Memory B cell (primary cell): ENCODE measurements at regions not wholly inside any gene's neighbourhood (a gene's known extent, or its start where the extent isn't known, plus 50 kb on each side); places are given as distances from the start of the nearest gene placed in this dataset.

Source experiments
- ATAC-seq: fragments of 150-1000 bp; cut with Tn5 transposase; 2 replicates; pipeline ENCODE4 v1.10.0; 2021; ENCODE audit warnings: low read depth, mild to moderate bottlenecking, moderate library complexity
- DNase-seq, 2 donors: peaks; one replicate each; pipeline ENCODE4 v3.0.0; 2022; ENCODE audit warnings: low spot score in 2 of 2
- H3K27ac Mint-ChIP-seq: one replicate; pipeline ENCODE4 v1.8.0; 2022; ENCODE audit warnings: mild to moderate bottlenecking, moderate library complexity, mixed read lengths
- H3K27me3 Mint-ChIP-seq: one replicate; pipeline ENCODE4 v1.8.0; 2022; ENCODE audit warnings: mixed read lengths
- H3K36me3 Mint-ChIP-seq: one replicate; pipeline ENCODE4 v1.8.0; 2022; ENCODE audit warnings: mild to moderate bottlenecking, mixed read lengths
- H3K4me1 Mint-ChIP-seq: one replicate; pipeline ENCODE4 v1.8.0; 2022; ENCODE audit warnings: mixed read lengths
- H3K4me3 Mint-ChIP-seq: one replicate; pipeline ENCODE4 v1.8.0; 2022; ENCODE audit warnings: mild to moderate bottlenecking, moderate library complexity, mixed read lengths
- H3K9me3 Mint-ChIP-seq: one replicate; pipeline ENCODE4 v1.8.0; 2022; ENCODE audit warnings: mixed read lengths

GRCh38 chr13:68190818-68191217 is 960.7 kb upstream of the PCDH9 start:
- Mint-ChIP-seq H3K4me3 (no peak overlapping the region), H3K9me3 (no peaks in the 10 kb centered on the region), H3K4me1 (no peaks in the 10 kb centered on the region), H3K27ac (no peak overlapping the region), H3K27me3 (no peaks in the 10 kb centered on the region), H3K36me3 (no peaks in the 10 kb centered on the region)
- ATAC-seq, result no peak
- no peak for DNase-seq

- Mint-ChIP-seq H3K27me3 (no peaks in the 10 kb centered on the region), H3K9me3 (peaks cover 2% of the 10 kb centered on the region), H3K27ac (no peak overlapping the region), H3K4me1 (no peaks in the 10 kb centered on the region), H3K4me3 (no peak overlapping the region), H3K36me3 (no peaks in the 10 kb centered on the region)
- no peak for DNase-seq
- no peak for ATAC-seq
These were observed 955.5 kb upstream of the PCDH9 start for GRCh38 chr13:68185444-68186141.

- Mint-ChIP-seq H3K4me1 (no peaks in the 10 kb centered on the region), H3K4me3 (no peak overlapping the region), H3K36me3 (no peaks in the 10 kb centered on the region), H3K27ac (no peak overlapping the region), H3K27me3 (no peaks in the 10 kb centered on the region), H3K9me3 (peaks cover 1% of the 10 kb centered on the region)
- DNase-seq (no peak), ATAC-seq (no peak)
These were observed 946.3 kb upstream of the PCDH9 start for GRCh38 chr13:68176475-68176874.

GRCh38 chr13:68174893-68175292 is 944.8 kb upstream of the PCDH9 start:
- Mint-ChIP-seq H3K4me1 (no peaks in the 10 kb centered on the region), H3K9me3 (peaks cover 1% of the 10 kb centered on the region), H3K27me3 (no peaks in the 10 kb centered on the region), H3K36me3 (no peaks in the 10 kb centered on the region), H3K27ac (no peak overlapping the region), H3K4me3 (no peak overlapping the region)
- ATAC-seq, result no peak
- no peak for DNase-seq

GRCh38 chr13:68173111-68173510 is 943.0 kb upstream of the PCDH9 start:
- no peak overlapping the region for H3K27ac Mint-ChIP-seq
- no peaks in the 10 kb centered on the region for H3K4me1 Mint-ChIP-seq
- no peaks in the 10 kb centered on the region for H3K36me3 Mint-ChIP-seq
- H3K27me3 Mint-ChIP-seq, result no peaks in the 10 kb centered on the region
- no peak for ATAC-seq
- H3K4me3 Mint-ChIP-seq, result no peak overlapping the region
- H3K9me3 Mint-ChIP-seq, result peaks cover 1% of the 10 kb centered on the region
- DNase-seq, result no peak

- Mint-ChIP-seq H3K27ac (no peak overlapping the region), H3K4me1 (no peaks in the 10 kb centered on the region), H3K36me3 (no peaks in the 10 kb centered on the region), H3K27me3 (no peaks in the 10 kb centered on the region), H3K9me3 (no peaks in the 10 kb centered on the region), H3K4me3 (no peak overlapping the region)
- DNase-seq (no peak), ATAC-seq (no peak)
These were observed 940.8 kb upstream of the PCDH9 start for GRCh38 chr13:68170961-68171360.

GRCh38 chr13:68168448-68168847 is 938.3 kb upstream of the PCDH9 start:
- ATAC-seq (no peak), DNase-seq (no peak)
- no peaks in the 10 kb centered on the region for H3K9me3 Mint-ChIP-seq
- no peak overlapping the region for H3K27ac Mint-ChIP-seq
- H3K4me1 Mint-ChIP-seq, result no peaks in the 10 kb centered on the region
- H3K36me3 Mint-ChIP-seq, result no peaks in the 10 kb centered on the region
- H3K4me3 Mint-ChIP-seq, result no peak overlapping the region
- H3K27me3 Mint-ChIP-seq, result no peaks in the 10 kb centered on the region

GRCh38 chr13:68160466-68160865 is 930.3 kb upstream of the PCDH9 start:
- no peaks in the 10 kb centered on the region for H3K9me3 Mint-ChIP-seq
- H3K4me1 Mint-ChIP-seq, result no peaks in the 10 kb centered on the region
- ATAC-seq, result no peak
- DNase-seq, result no peak
- no peaks in the 10 kb centered on the region for H3K36me3 Mint-ChIP-seq
- no peak overlapping the region for H3K27ac Mint-ChIP-seq
- H3K4me3 Mint-ChIP-seq, result no peak overlapping the region
- H3K27me3 Mint-ChIP-seq, result no peaks in the 10 kb centered on the region

- no peak overlapping the region for H3K27ac Mint-ChIP-seq
- H3K4me1 Mint-ChIP-seq, result no peaks in the 10 kb centered on the region
- peaks cover 3% of the 10 kb centered on the region for H3K9me3 Mint-ChIP-seq
- H3K27me3 Mint-ChIP-seq, result no peaks in the 10 kb centered on the region
- H3K4me3 Mint-ChIP-seq, result no peak overlapping the region
- ATAC-seq, result no peak
- H3K36me3 Mint-ChIP-seq, result no peaks in the 10 kb centered on the region
- no peak for DNase-seq
These were observed 922.3 kb upstream of the PCDH9 start for GRCh38 chr13:68152414-68152813.

- Mint-ChIP-seq H3K9me3 (no peaks in the 10 kb centered on the region), H3K27me3 (no peaks in the 10 kb centered on the region), H3K36me3 (no peaks in the 10 kb centered on the region), H3K4me3 (no peak overlapping the region), H3K4me1 (no peaks in the 10 kb centered on the region), H3K27ac (no peak overlapping the region)
- DNase-seq, result no peak
- ATAC-seq, result no peak
These were observed 915.7 kb upstream of the PCDH9 start for GRCh38 chr13:68145852-68146251.

- H3K27ac Mint-ChIP-seq, result no peak overlapping the region
- no peak overlapping the region for H3K4me3 Mint-ChIP-seq
- ATAC-seq (no peak), DNase-seq (no peak)
- H3K9me3 Mint-ChIP-seq, result peaks cover 2% of the 10 kb centered on the region
- H3K36me3 Mint-ChIP-seq, result no peaks in the 10 kb centered on the region
- H3K27me3 Mint-ChIP-seq, result no peaks in the 10 kb centered on the region
- no peaks in the 10 kb centered on the region for H3K4me1 Mint-ChIP-seq
These were observed 898.3 kb upstream of the PCDH9 start for GRCh38 chr13:68128297-68128915.

GRCh38 chr13:68125087-68125480 is 894.9 kb upstream of the PCDH9 start:
- Mint-ChIP-seq H3K36me3 (no peaks in the 10 kb centered on the region), H3K9me3 (peaks cover 3% of the 10 kb centered on the region), H3K4me1 (no peaks in the 10 kb centered on the region), H3K27ac (no peak overlapping the region), H3K27me3 (no peaks in the 10 kb centered on the region), H3K4me3 (no peak overlapping the region)
- no peak for DNase-seq
- ATAC-seq, result no peak

- Mint-ChIP-seq H3K9me3 (peaks cover 3% of the 10 kb centered on the region), H3K4me1 (no peaks in the 10 kb centered on the region), H3K27me3 (no peaks in the 10 kb centered on the region), H3K27ac (no peak overlapping the region), H3K36me3 (no peaks in the 10 kb centered on the region), H3K4me3 (no peak overlapping the region)
- ATAC-seq, result no peak
- no peak for DNase-seq
These were observed 894.4 kb upstream of the PCDH9 start for GRCh38 chr13:68124437-68125086.

GRCh38 chr13:68110178-68110768 is 880.1 kb upstream of the PCDH9 start:
- Mint-ChIP-seq H3K4me3 (no peak overlapping the region), H3K4me1 (no peaks in the 10 kb centered on the region), H3K27ac (no peak overlapping the region), H3K36me3 (no peaks in the 10 kb centered on the region), H3K9me3 (peaks cover 10% of the 10 kb centered on the region), H3K27me3 (no peaks in the 10 kb centered on the region)
- ATAC-seq (no peak), DNase-seq (no peak)
